ENCODE measurements at regions not wholly inside any gene's neighbourhood (a gene's known extent, or its start where the extent isn't known, plus 50 kb on each side); places are given as distances from the start of the nearest gene placed in this dataset.

- DNase-seq (ENCODE audit: insufficient read length, low spot score, missing footprints): no peak
- no peak overlapping the region for H3K4me3 ChIP-seq (ENCODE audit: insufficient read depth, low read length)
- H3K27me3 ChIP-seq (ENCODE audit: insufficient read depth, low read length): no peaks in the 10 kb centered on the region
- TF ChIP-seq CTCF (IDR thresholded peaks at IDR 0.05; ENCODE audit: extremely low read depth, low read depth, low read length): no peak
- H3K79me2 ChIP-seq (ENCODE audit: insufficient read depth, low read length): no peaks in the 10 kb centered on the region
- H3K4me1 ChIP-seq (ENCODE audit: insufficient read depth, low read length): peaks cover 17% of the 10 kb centered on the region
- H3K36me3 ChIP-seq (ENCODE audit: insufficient read depth, low read length): no peaks in the 10 kb centered on the region
- no peak overlapping the region for H3K4me2 ChIP-seq (ENCODE audit: insufficient read depth, low read length)
- H3K9me3 ChIP-seq (ENCODE audit: low read depth, low read length): no peaks in the 10 kb centered on the region
- no peaks in the 10 kb centered on the region for H4K20me1 ChIP-seq (ENCODE audit: insufficient read depth, low read length)
- no peak overlapping the region for H3K27ac ChIP-seq (ENCODE audit: low read depth, low read length)
- no peak overlapping the region for H2AFZ ChIP-seq (ENCODE audit: low read length)
Measured at GRCh38 chr2:234374150-234374508, 122.8 kb downstream of the ARL4C start.

- Histone ChIP-seq H4K20me1 (ENCODE audit: insufficient read depth, low read length) (no peaks in the 10 kb centered on the region), H3K79me2 (ENCODE audit: insufficient read depth, low read length) (no peaks in the 10 kb centered on the region), H3K27me3 (ENCODE audit: insufficient read depth, low read length) (no peaks in the 10 kb centered on the region), H2AFZ (ENCODE audit: low read length) (peak overlapping the region; percentile 52), H3K27ac (ENCODE audit: low read depth, low read length) (no peak overlapping the region), H3K4me2 (ENCODE audit: insufficient read depth, low read length) (no peak overlapping the region), H3K36me3 (ENCODE audit: insufficient read depth, low read length) (no peaks in the 10 kb centered on the region), H3K4me1 (ENCODE audit: insufficient read depth, low read length) (peaks cover 20% of the 10 kb centered on the region), H3K4me3 (ENCODE audit: insufficient read depth, low read length) (no peak overlapping the region), H3K9me3 (ENCODE audit: low read depth, low read length) (no peaks in the 10 kb centered on the region)
- no peak for DNase-seq (ENCODE audit: insufficient read length, low spot score, missing footprints)
- TF ChIP-seq CTCF (IDR thresholded peaks at IDR 0.05; ENCODE audit: extremely low read depth, low read depth, low read length): no peak
Measured at GRCh38 chr2:234373481-234374149, 123.3 kb downstream of the ARL4C start.

- Histone ChIP-seq H4K20me1 (ENCODE audit: insufficient read depth, low read length) (no peaks in the 10 kb centered on the region), H3K27ac (ENCODE audit: low read depth, low read length) (no peak overlapping the region), H3K4me3 (ENCODE audit: insufficient read depth, low read length) (no peak overlapping the region), H3K36me3 (ENCODE audit: insufficient read depth, low read length) (no peaks in the 10 kb centered on the region), H3K4me2 (ENCODE audit: insufficient read depth, low read length) (no peak overlapping the region), H3K79me2 (ENCODE audit: insufficient read depth, low read length) (no peaks in the 10 kb centered on the region), H3K4me1 (ENCODE audit: insufficient read depth, low read length) (peaks cover 16% of the 10 kb centered on the region), H2AFZ (ENCODE audit: low read length) (peak overlapping the region; percentile 52), H3K9me3 (ENCODE audit: low read depth, low read length) (no peaks in the 10 kb centered on the region), H3K27me3 (ENCODE audit: insufficient read depth, low read length) (no peaks in the 10 kb centered on the region)
- DNase-seq (ENCODE audit: insufficient read length, low spot score, missing footprints): no peak
- no peak for TF ChIP-seq CTCF (IDR thresholded peaks at IDR 0.05; ENCODE audit: extremely low read depth, low read depth, low read length)
Measured at GRCh38 chr2:234373060-234373459, 123.8 kb downstream of the ARL4C start.

GRCh38 chr2:234372506-234372905 lies 124.4 kb downstream of the ARL4C start:
- Histone ChIP-seq H3K9me3 (ENCODE audit: low read depth, low read length) (no peaks in the 10 kb centered on the region), H3K27ac (ENCODE audit: low read depth, low read length) (no peak overlapping the region), H2AFZ (ENCODE audit: low read length) (no peak overlapping the region), H3K79me2 (ENCODE audit: insufficient read depth, low read length) (no peaks in the 10 kb centered on the region), H3K36me3 (ENCODE audit: insufficient read depth, low read length) (no peaks in the 10 kb centered on the region), H3K27me3 (ENCODE audit: insufficient read depth, low read length) (no peaks in the 10 kb centered on the region), H3K4me3 (ENCODE audit: insufficient read depth, low read length) (no peak overlapping the region), H3K4me1 (ENCODE audit: insufficient read depth, low read length) (peaks cover 11% of the 10 kb centered on the region), H4K20me1 (ENCODE audit: insufficient read depth, low read length) (no peaks in the 10 kb centered on the region), H3K4me2 (ENCODE audit: insufficient read depth, low read length) (no peak overlapping the region)
- no peak for DNase-seq (ENCODE audit: insufficient read length, low spot score, missing footprints)
- TF ChIP-seq CTCF (IDR thresholded peaks at IDR 0.05; ENCODE audit: extremely low read depth, low read depth, low read length): no peak
